ENCODE measurements at regions not wholly inside any gene's neighbourhood (a gene's known extent, or its start where the extent isn't known, plus 50 kb on each side); places are given as distances from the start of the nearest gene placed in this dataset.

- TF ChIP-seq MAFK (IDR thresholded peaks at IDR 0.05; ENCODE audit: partially characterized antibody) (no peak), RCOR1 (IDR thresholded peaks at IDR 0.05; ENCODE audit: low read depth, low read length) (no peak), MAZ (IDR thresholded peaks at IDR 0.05; ENCODE audit: borderline replicate concordance, low read depth, low read length) (no peak), FOSB (CRISPR knock-in tag; IDR thresholded peaks at IDR 0.05) (no peak), HES2 (IDR thresholded peaks at IDR 0.05) (no peak), CHD4 (IDR thresholded peaks at IDR 0.05; ENCODE audit: borderline replicate concordance) (no peak), EP300 (IDR thresholded peaks at IDR 0.05) (no peak), FOXS1 (CRISPR knock-in tag; IDR thresholded peaks at IDR 0.05) (no peak), NR3C1 (IDR thresholded peaks at IDR 0.05) (no peak), POLR2A (IDR thresholded peaks at IDR 0.05; ENCODE audit: low read length) (no peak), EHMT2 (IDR thresholded peaks at IDR 0.05; ENCODE audit: low read depth) (no peak), FOSL2 (IDR thresholded peaks at IDR 0.05) (no peak), FOSL2 (CRISPR knock-in tag; IDR thresholded peaks at IDR 0.05) (no peak), HMGXB4 (CRISPR knock-in tag; IDR thresholded peaks at IDR 0.05; ENCODE audit: borderline replicate concordance) (no peak)
These were observed 157.8 kb upstream of the TRPM3 start (continued) for GRCh38 chr9:71279151-71279739.

- 10% methylated on average over 3 of the region's 3 CpGs for WGBS (ENCODE audit: missing lambda C conversion rate)
- no peak for FAIRE-seq
These were observed 152.2 kb upstream of the TRPM3 start for GRCh38 chr9:71273613-71274012.

More at GRCh38 chr9:71273613-71274012, 152.2 kb upstream of the TRPM3 start:
- TF ChIP-seq PHF8 (IDR thresholded peaks at IDR 0.05; ENCODE audit: borderline replicate concordance, low read depth) (no peak), MAFK (IDR thresholded peaks at IDR 0.05; ENCODE audit: partially characterized antibody) (no peak), POLR2A (IDR thresholded peaks at IDR 0.05; ENCODE audit: low read length) (no peak), HMGXB4 (CRISPR knock-in tag; IDR thresholded peaks at IDR 0.05; ENCODE audit: borderline replicate concordance) (no peak), FOXS1 (CRISPR knock-in tag; IDR thresholded peaks at IDR 0.05) (no peak), NR3C1 (IDR thresholded peaks at IDR 0.05) (no peak), ELK1 (IDR thresholded peaks at IDR 0.05; ENCODE audit: low read depth, low read length) (no peak), RAD21 (conservative IDR thresholded peaks at IDR 0.05 in 1 of 2, IDR thresholded peaks at IDR 0.05 in 1 of 2) (no peak), FOSL2 (IDR thresholded peaks at IDR 0.05) (no peak), FOSL2 (CRISPR knock-in tag; IDR thresholded peaks at IDR 0.05) (no peak), JUN (IDR thresholded peaks at IDR 0.05) (no peak), CTCF (IDR thresholded peaks at IDR 0.05) (no peak), EHF (CRISPR knock-in tag; IDR thresholded peaks at IDR 0.05) (no peak), CEBPB (IDR thresholded peaks at IDR 0.05) (no peak), NPAS2 (CRISPR knock-in tag; IDR thresholded peaks at IDR 0.05; ENCODE audit: borderline replicate concordance) (no peak), HOXB5 (CRISPR knock-in tag; IDR thresholded peaks at IDR 0.05) (no peak), MAX (IDR thresholded peaks at IDR 0.05) (no peak), BHLHE40 (IDR thresholded peaks at IDR 0.05; ENCODE audit: low read depth, low read length) (no peak)
- H3K4me1 ChIP-seq = no peaks in the 10 kb centered on the region
- ChIA-PET CTCF (no interaction called here), POLR2A (no interaction called here)
- H3K9me3 ChIP-seq = no peaks in the 10 kb centered on the region
- no peak overlapping the region for H3K4me2 ChIP-seq
- DNase-seq (ENCODE audit: low read depth in 1 of 2, low spot score in 1 of 2) (no peak), ATAC-seq (no peak)
- H3K27ac ChIP-seq = no peak overlapping the region
- H3K4me3 ChIP-seq = no peak overlapping the region

All from A549 (cell line).